ENCODE measurements at regions not wholly inside any gene's neighbourhood (a gene's known extent, or its start where the extent isn't known, plus 50 kb on each side); places are given as distances from the start of the nearest gene placed in this dataset.
A peak's percentile ranks its signal among the peaks of the same experiment; 100 is the strongest.
"Not testable (repeated sequence)": the region's sequence is repeated elsewhere in the genome, so short reads cannot be mapped to it uniquely, and the experiment has no call there.

DNA sequence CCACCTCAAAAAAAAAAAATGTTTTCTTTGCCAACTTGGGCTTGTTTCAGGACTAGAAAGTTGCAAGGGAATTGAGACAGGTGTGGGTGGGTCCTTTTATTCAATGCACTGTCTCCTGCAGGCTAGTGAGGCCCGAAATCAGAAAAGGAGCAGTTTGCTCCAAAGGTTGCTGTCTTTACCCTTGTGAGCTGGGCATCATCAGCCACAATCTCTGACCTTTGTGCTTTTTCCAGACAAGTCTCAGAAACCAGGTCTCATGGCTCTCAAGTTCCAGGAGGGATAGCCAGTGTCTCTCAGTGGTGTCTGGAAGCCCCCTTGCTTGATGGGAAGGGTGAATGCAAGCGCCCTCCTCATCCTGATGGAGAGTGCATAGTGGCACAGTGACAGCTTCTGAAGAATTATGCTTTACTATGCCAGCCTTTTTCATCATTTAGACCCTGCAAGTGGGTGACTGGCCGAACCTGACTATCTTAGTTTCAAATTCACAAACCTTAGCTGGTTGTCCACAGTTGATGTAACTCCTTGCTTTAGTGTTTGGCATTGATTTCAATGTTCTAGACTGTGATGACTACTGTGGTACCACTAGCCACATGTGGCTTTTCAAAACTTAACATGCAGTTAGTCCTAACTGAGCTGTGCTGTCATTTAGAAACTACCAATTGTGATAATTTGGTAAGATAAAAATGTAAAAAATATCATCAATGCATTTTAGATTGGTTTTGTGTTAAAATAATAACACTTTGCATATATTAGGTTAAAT lies 468.6 kb downstream of the GADD45G start:
- no peak for DNase-seq

DNA sequence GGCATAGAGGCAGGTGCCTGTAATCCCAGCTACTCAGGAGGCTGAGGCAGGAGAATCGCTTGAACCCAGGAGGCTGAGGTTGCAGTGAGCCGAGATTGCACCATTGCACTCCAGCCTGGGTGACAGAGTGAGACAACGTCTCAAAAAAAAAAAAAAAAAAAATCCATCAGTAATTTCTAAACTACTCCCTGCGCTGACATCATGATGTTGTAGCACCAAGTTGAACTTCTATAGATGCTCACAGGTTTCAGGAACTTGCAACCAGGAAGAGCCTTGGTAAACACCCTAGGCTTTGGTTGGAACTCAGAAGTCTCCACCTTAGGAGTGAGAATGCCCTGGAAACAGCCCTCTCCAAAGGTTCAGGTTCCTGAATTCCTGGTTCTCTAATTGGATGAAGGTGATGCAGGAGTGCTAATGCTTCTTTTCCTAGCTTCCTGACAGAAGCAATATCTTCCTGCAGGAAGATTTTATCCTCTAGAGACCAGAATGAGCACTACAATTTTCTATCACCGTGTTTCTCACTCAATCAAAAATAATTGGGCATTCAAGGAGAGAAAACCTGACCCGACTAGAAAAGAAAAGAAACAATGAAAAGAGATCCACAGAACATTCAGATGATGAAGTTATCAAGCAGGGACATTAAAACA lies 469.6 kb downstream of the GADD45G start:
- DNase-seq = no peak

DNA sequence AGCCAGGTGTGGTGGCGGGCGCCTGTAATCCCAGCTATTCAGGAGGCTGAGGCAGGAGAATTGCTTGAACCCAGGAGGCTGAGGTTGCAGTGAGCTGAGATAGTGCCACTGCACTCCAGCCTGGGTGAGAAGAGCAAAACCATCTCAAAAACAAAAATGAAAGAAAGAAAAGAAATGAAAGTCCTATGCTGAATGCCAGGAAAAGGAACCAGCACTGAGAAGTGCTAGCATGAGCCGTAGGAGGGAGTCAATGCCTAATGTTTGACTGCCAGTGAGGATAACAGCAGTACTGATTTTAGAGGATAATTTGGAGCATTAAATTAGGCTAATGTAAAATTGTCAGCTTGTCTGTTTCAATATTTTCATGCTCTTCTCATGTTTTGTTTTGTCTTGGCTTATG lies 472.8 kb downstream of the GADD45G start:
- DNase-seq = not testable (repeated sequence)

DNA sequence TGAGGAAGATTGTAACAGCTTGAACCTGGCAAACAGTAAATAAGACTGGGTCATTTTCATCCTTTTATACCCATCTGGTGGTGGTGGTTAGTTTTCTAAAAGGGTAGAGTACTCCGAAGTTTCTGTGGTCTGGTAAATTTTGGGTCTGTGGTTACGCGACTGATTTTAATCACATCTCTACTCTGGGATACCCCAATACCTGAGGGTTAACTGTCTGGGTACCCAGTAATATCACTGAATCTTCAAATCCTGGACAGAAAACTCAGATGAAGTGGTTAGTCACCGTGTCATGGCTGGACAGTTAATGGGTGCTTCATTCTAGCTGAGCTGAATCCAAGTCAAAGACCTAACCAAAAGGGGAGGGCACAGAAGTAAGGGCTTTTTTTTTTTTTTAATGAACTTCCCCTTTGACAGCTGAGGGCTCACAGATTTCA lies 474.2 kb downstream of the GADD45G start:
- DNase-seq = no peak

DNA sequence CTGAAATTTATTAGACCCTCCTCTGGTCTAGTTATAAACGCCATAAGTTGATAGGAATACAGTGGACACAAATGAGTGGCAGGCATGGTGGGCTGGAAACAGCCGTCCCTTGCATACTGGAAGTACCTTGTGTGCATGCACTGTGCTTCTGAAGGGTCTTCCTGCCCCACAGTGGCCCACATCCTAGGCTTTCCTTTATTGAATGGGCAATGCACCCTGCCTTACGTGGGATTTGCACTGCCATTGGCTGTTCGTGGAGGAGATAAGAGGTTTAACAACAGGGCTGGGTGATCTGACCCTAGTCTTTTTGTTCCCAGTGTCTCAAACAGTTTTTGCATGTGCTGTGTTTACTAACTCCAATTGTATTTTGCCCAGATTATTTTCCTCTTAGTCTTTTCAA lies 480.8 kb downstream of the GADD45G start:
- DNase-seq = no peak

DNA sequence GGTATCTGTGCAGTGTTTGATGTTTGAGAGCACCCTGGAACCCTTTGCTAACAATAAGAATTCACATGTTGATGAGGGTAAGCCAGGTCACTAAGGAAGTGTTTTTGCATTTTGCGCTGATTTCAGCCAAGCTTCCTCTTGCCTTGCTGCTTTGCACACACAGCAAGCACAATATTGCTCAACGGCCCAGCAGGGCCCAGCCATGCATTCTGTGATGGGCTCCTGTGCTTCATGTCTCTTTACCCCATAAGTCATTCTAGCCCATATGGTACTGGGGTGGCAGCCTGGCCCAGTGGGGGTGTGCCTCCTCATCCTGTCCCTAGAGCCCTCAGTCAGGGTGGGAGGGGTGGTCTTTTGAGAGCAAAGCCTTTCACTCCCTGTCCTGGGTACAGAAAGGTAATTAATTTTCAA lies 481.3 kb downstream of the GADD45G start:
- DNase-seq = no peak

DNA sequence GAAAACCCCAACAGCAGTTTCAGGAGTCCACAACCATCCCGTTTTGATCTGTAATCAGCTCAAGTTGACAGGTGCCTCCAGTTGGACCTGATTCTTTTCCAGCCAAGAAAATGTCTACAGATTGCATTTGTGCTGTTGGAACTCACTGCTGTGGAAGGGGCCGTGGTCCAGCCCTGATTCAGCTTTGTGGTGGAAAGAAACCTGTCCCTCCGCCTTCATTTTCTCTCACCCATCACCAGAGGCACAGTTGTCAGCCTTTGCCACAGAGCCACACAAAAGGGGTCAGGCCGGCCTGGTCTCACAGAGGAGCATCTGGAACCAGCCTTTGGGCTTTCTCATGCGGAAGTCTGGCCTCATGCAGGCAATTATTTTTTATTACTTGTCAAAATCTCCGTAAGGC lies 483.6 kb downstream of the GADD45G start:
- no peak for DNase-seq

GRCh38 chr9:90088856-90089255 lies 484.0 kb downstream of the GADD45G start:
- no peak for DNase-seq

DNA sequence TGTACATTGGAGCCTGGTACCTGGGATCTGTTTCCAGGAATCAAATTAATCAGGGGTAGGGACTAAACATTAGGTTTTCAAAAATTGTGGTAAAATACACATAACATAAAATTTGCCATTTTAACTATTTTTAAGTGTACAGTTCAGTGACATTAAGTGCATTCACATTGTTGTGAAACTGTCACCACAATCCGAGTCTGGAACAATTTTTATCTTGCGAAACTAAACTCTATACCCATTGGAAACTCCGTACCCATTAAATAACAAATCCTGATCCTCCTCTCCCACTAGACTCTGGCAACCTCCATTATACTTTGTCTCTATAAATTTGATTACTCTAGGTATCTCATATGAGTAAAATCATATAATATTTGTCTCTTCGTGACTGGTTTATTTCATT lies 486.2 kb downstream of the GADD45G start:
- DNase-seq = no peak

GRCh38 chr9:90092508-90092907 lies 487.7 kb downstream of the GADD45G start:
- DNase-seq = no peak

DNA sequence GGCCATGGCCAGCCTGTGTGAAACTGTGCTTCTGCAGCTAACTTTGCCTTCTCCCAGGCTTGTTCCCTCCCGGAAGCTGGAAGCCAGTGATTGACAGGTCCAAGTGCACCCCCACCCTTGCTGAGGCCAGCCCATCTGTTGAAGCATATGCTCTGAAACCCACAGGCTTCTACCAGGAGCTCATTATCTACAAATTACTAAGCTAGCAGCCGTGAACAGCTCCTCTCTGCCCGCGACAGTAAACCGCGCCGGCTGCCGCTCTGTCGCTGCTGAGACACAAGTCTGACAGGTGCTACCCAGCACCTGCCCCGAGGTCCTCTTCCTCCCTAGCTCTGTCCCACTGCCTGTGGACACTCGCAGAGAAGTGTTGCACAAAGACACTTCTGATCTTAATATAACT lies 490.9 kb downstream of the GADD45G start:
- no peak for DNase-seq

- DNase-seq = no peak
Observed at GRCh38 chr9:90097237-90097636, 492.4 kb downstream of the GADD45G start.

- no peak for DNase-seq
Observed at GRCh38 chr9:90098408-90098807, 493.6 kb downstream of the GADD45G start.

DNA sequence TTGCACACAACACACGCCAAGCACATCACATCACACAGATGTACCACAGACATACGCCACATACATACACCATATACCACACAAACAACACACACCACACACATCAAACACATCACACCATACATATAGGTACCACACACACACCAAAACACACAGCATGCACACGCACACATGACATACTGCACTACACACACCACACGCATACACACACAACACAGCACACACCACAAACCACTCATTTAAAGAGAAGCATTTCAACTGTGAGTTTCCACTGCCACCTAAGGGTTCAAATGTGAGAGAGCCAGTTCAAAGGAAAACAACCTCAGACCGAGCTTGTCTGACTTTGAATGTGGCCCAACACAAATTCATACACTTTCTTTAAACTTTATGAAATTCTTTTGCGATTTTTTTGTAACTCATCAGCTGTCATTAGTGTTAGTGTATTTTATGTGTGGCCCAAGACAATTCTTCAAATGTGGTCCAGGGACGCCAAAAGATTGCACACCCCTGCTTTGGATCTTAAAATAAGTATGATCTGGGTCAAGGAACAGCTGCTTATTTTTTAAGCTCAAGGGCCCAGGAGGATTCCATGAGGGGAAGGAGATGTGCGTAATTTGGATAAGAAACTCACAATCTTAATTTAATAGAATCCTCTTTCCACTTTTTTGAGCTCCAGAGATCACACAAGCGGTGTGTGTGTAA lies 494.6 kb downstream of the GADD45G start:
- no peak for DNase-seq

DNA sequence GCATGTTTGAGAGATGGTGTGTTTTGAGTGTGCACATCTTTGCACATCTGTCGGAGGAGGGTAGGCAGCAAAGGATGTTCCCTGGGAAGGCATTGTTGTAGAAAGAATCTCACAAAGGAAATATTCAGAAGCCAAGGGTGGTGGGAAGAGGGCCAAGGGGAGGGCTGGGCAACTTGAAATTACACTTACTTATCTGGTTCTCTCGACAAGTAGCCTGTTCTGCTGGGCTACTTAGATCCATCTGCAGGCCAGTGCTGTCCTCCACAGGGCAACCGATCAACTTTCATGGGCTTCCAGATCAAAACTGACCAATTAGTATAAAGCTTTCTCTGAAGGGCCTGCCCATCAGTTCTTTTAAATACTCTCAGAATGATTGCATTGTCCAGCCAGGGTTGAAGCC lies 495.2 kb downstream of the GADD45G start:
- DNase-seq = no peak

GRCh38 chr9:90102292-90102901 lies 497.6 kb downstream of the GADD45G start:
- peak; percentile 61 for DNase-seq

GRCh38 chr9:90103771-90104170 lies 499.0 kb downstream of the GADD45G start:
- no peak for DNase-seq

DNA sequence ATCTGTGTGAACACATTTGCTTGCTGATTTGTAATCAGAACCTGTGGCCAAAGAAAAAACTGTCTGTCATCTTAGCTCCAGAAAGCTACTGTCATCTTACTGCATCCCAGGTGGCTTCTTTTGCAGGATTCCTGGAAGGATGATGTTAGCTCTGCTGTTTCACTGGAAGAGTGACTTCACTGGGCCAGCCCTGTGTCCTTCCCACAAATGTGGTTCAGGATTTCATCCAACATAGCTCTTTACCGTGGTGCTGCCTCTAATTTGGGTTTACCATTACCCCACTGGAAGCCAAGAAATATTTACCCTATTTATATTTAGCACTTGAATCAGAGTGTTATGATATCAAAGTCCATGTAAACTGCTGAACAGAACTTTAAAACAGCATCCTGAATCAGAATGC lies 501.0 kb downstream of the GADD45G start:
- no peak for DNase-seq

DNA sequence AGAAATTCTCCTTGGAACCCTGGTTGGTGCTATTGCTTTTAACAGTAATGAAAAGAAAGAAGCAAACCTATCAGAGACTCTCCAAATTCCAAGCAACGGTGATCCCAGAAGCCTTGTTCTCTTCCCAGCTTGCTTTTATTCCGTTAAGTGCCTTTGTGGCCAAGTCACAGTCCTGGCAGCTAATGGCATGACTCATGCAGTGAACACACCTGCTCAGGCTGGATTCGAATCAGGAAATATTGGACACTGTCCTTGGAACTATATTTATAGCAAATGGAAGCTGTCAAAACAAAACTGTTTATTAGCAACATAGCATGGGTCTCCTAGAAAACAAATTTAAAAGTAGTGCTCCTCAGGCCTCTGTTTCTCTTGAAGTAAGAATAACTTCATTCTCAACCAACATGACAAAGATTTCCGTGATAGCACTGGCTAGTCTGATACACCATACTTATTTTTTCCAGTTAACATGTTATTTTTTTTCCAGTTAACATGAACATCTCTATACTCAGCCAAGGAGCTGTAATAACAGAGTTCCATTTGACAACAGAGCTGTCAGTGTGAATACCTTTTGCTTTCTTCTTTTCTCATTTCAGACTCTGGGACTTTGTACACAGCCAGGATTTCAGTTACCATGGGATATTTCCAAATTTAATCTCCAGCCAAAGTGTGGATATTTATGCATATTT lies 502.4 kb downstream of the GADD45G start:
- no peak for DNase-seq

- no peak for DNase-seq
Observed at GRCh38 chr9:90107726-90108655, 503.2 kb downstream of the GADD45G start.

DNA sequence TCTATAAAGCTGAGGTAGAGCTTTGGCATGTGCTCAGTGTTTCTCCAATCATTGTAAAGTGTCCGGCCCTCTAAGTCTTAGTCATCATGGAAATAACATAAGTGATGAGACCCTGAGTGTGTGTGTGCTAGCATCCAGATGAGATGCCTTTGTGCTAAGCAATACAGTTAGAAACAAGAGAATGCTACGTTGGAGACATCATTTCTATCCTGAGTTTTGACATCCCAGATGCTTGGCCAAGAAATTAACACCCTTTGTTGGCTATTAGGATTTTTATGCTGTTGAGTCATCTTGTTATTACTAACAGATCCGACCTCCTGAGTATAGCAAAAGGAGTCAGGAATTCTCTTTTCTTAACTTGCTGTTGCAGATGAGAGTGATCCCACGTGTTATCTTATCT lies 508.0 kb downstream of the GADD45G start:
- no peak for DNase-seq
